Renal pelvis (tissue), 1 donor: ENCODE measurements at regions not wholly inside any gene's neighbourhood (a gene's known extent, or its start where the extent isn't known, plus 50 kb on each side); places are given as distances from the start of the nearest gene placed in this dataset.
"Not testable (repeated sequence)": the region's sequence is repeated elsewhere in the genome, so short reads cannot be mapped to it uniquely, and the experiment has no call there.

Experiments
- DNase-seq: peaks from one replicate; pipeline ENCODE4 v3.0.0-alpha.2; 2013

DNA sequence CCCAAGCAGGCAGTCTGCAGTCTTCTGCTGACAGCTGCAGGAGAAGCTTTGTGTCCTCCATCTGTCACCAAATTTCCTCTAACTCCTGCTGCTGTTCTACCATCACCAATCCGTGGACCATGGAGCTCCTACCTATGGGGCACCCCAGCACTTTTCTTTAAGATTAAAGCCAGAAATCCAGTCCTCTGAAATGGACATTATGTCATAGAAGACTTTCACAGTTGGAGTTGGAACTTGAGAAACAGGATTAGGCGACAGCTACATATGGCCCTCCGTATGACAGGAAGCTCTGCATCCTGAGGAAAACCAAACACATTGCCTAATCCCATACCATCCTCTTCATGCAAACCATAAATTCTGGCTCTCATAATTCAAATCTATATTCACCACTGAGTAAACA is 470.6 kb upstream of the GALNTL6 start:
- DNase-seq, result no peak

DNA sequence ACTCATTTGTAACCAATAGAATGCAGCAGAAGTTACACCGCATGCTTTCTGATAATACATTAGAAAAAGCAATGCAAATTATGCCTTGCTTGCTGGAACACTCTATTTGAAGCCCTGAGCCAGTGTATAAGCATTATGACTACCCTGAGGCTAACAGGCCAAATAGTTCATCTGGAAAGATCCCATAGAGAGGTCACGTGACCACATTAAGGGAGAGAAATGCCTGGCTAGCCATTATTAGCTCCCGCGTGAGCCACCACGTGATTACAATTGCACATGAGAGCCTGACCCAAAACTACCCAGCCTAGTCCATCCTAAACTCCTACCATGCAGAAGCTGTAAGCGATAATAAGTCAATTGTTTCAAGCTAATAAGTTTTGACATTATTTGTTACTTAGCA is 472.9 kb upstream of the GALNTL6 start:
- no peak for DNase-seq

DNA sequence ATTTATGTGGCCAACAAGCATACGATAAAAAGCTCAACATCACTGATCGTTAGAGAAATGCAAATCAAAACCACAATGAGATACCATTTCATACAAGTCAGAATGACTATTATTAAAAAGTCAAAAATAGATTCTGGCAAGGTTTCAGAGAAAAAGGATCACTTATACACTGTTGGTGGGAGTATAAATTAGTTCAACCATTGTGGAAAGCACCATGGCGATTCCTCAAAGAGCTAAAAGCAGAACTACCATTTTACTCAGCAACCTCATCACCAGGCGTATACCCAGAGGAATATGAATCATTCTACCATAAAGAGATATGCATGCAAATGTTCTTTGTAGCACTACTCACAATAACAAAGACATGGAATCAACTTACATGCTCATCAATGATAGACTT is 478.7 kb upstream of the GALNTL6 start:
- no peak for DNase-seq

DNA sequence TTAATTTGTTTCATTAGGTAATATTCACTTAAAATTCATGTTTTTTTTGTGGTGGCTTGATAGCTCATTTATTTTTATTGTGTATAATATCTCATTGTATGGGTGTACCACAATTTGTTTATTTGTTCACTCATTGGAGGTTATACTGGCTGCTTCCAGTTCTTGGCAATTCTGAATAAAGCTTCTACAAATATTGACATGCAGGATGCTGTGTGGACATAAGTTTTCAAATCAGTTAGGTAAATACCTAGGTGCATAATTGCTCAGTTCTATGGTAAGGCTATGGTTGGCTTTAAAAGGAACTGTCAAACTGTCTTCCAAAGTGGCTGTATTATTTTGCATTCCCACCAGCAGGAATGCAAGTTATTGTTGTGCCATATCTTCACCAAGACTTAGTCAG is 504.5 kb upstream of the GALNTL6 start:
- DNase-seq, result no peak

DNA sequence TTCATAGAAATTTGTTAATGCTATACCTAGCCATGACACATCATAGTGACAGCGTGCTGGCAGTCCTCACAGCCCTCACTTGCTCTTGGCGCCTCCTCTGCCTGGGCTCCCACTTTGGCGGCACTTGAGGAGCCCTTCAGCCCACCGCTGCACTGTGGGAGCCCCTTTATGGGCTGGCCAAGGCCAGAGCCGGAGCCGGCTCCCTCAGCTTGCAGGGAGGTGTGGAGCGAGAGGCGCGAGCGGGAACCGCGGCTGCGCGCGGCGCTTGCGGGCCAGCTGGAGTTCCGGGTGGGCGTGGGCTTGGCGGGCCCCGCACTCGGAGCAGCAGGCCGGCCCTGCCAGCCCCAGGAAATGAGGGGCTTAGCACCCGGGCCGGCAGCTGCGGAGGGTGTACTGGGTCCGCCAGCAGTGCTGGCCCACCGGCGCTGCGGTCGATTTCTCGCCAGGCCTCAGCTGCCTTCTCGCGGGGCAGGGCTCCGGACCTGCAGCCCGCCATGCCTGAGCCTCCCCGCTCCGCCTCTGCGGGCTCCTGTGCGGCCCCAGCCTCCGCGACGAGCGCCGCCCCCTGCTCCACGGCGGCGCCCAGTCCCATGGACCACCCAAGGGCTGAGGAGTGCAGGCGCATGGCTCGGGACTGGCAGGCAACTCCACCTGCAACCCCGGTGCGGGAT is 515.0 kb upstream of the GALNTL6 start:
- not testable (repeated sequence) for DNase-seq

DNA sequence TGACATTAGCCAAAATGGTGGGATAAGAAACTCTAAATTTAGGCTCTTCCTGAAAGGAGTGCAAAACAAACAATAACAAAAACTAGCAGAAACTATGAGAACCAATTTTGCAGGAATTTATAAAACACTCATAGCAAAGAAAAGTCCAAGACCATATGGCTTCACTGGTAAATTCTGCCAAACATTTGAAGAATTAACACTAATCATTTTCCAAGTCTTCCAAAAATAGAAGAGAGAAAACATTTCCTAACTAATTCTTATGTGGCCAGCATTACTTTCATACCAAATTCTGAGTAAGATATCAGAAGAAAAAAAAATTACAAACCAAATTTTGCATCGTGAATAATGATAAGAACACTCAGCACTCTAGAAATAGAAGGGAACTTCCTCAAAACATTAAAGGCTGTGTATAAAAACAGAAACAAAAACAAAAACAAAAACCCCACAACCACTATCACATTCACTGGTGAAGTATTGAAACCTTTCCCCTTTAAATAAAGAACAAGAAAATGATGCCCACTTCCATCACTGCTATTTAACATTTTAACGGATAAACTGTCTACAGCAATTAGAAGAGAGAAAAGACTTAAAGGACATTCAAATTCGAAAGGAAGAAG is 524.3 kb upstream of the GALNTL6 start:
- DNase-seq, result no peak

DNA sequence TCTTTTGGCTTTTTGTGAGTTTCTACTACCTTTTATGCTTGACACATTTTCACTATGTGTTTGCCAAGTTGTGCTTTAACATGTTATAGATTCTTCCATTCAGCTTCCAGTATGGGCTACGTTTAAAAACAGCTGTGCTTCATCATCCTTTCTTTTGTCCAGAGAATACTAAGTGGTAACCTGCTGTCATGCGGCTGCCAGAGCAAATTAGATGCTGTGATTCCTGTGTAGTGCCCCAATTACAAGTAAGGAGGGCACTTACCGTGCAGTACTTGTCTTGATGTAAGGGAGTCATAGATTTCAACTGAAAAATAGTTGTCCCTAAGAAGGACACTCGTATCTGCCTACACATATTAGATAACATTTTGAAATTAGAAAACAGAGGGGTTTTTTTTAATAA is 531.8 kb upstream of the GALNTL6 start:
- DNase-seq, result no peak

DNA sequence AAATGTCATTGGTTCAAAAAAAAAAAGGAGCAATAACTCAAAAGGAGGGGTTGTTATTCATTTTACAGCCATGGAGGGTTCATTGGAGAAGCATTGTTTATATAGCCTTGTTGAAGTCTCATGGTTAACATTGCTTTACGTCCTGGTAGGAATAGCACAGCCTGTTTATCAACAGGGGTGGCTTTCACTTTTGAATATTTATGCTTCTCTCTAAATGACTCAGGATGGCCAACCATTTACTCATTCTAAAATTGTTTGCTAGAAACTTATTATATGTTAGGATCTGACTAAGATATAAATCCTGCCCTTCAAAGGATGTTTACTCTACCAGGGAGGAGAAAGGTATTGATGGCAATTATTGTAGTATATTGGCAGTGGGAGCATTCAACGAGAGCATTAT is 534.1 kb upstream of the GALNTL6 start:
- DNase-seq, result no peak

DNA sequence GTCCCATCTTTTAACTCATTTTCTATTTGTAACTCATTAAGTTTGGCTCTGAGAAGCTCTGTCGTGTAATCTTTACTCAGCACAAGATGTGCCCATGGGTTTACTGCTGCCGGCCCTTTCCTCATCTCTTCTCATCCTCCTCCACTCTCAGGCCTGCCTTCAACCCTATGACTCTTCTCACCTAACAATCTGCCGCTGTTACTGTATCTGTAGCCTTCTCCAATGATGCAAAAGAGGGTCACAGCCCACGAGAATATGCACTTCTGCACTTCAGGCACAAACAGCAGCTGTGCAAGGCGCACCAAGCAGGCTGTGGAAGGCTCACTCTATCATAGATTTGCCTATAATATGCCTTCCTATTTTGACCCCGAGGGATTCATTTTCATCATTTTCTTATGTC is 546.5 kb upstream of the GALNTL6 start:
- no peak for DNase-seq

DNA sequence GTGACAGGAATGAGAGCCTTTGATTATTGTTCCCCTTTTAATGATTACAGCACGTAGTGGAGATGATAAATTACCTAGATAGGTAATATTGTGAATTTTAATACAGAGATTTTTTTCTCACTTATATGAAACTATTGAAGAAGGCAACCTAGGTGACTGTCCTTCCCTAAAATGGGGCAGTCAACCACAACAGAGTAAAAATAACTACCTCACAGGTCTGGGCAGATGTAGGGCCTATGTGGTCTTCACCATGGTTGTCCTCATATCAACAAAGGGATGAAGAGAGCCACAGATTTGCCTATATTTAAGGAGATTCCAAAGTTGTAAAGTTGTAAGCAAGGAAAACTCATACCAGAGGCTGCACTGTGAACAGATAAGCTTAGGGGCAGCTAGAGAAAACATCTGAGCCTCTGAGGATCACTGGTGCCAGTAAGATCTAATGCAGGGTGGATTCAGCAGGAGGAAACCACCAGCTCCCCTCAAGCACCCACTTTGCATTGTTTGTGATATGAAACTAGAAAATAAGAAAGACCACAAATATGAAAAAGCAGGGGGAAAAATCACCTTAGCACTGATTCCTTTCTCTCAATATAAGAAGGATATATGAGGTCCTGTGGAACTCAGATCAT is 547.9 kb upstream of the GALNTL6 start:
- no peak for DNase-seq

DNA sequence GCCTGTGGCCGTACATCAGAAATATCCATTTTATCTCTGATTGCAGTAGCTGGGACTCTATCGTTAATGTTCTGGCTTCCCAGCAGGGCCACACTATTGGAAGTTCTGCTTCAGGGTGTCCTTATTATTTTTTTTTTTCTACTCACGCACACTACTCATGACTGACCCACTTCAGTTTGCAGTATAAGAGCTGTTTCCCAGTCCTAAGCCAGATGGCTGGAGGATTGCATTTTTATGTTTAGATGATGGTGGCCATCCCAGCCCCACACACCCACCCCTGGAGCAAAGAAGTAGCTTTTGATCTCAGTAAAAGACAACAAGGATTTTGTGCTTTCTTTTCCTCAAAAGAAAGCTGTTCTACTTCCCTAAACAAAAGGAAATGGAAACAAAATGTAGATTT is 557.0 kb upstream of the GALNTL6 start:
- DNase-seq, result no peak

DNA sequence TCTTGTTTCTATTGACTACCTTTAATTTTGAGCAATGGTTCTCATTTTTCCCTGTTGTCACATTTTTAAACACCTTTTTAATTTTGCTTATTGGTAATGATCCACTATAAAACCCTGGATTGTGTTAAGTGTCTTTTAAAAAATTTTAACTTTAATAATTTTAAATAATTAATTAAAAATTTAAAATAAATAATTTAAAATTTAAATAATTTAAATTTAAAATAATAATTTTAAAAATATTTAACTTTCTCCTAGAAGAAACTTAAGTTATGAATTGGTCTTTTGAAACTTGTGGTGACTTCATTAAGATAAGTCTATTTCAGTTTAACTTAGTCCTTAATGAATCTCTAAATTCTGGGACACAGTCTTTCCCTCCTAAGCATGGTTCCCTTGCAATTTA is 566.3 kb upstream of the GALNTL6 start:
- no peak for DNase-seq

DNA sequence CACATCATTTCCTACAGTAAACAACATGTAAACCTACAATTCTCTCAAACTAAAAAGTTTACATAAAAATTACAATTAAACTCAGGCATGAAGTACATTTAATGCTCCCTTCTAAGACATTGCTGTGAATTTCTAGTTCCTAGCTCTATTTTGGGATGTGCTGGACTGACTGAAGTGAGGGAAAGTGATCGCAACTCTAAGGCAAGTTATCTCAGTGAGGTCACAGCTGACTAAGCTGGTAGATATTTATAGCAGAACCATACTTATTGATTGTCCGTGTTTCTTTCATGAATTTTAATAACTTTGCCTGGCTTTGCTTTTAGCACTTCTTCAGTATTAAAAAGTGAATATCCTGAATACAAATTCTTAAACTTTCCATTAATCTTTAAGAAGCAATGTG is 570.4 kb upstream of the GALNTL6 start:
- DNase-seq, result no peak

DNA sequence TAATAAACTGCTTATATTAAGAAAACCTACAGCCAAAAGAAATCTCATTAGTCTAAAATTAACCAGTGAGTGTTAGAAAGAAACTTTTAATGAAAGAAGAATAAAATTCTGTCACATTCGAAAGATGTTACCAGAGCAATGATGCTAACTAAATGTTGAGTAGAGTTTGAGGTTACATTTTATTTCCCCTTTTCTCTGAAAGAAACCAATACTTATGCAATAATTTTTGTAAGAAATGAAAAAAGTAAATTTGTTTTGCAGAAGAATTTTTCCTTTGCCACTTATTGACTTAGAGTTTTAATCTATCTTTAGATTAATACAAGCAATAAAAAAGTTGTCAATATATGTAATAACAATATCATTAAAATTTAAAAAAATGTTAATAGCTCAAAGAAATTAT is 574.0 kb upstream of the GALNTL6 start:
- no peak for DNase-seq

DNA sequence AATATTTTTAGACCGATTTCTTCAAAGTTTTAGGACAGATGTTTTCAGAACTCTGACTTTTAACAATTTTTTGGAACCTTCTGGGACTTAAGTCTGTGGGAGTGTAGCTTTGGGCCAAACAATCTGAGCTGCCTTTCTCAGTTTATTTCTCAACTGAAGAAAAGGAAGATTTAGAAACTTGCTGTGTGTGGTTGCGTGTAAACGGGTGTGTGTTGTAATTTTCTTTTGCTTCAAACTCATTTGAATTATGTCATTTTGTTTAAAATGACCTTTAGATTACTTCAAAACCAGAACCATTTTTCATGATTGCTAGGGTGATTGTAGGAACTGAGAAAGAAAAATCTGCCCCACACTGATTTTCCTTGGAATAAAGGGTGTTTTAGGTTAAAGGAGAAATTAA is 577.7 kb upstream of the GALNTL6 start:
- no peak for DNase-seq

DNA sequence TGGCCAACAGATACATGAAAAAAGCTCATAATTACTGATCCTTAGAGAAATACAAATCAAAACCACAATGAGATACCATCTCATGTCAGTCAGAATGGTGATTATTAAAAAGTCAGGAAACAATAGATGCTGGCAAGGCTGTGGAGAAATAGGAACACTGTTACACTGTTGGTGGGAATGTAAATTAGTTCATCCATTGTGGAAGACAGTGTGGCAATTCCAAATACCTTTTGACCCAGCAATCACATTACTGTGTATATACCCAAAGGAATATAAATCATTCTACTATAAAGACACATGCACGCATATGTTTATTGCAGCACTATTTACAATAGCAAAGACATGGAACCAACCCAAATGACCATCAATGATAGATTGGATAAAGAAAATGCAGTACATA is 583.9 kb upstream of the GALNTL6 start:
- not testable (repeated sequence) for DNase-seq

DNA sequence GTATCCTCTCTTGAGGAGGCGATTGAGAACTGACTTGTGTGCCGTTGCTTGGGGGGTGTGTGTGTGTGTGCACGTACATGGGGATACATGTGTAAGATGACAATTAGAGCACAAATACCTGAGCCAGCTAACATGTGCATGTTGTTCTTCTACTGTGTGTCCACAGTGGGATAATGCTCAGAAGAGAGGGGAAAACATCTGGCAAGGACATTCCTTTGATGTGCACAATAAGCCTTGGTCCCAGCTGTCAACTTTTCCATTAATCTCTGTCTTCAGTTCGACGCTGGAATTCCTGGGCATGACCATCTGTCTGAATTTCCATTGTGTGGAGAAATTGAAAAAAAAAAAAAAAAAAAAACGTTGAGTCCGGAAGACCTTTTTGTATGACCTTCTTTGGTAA is 592.0 kb upstream of the GALNTL6 start:
- DNase-seq, result no peak

DNA sequence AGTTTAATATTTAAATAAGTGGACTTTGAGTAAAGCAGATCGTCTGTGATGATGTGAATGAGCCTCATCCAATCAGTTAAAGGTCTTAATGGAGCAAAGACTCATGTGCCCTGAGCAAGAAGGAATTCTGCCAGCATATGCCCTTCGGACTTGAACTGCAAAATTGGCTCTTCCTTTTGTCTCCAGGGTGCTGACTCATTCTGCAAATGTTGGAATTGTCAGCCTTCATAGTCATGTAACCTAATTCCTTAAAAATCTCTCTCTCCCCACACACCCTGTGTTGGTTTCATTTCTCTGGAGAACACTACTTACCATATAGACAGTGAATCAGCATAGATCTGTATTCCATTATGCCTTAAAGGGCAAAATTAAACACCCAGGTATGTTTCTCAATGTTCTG is 609.8 kb upstream of the GALNTL6 start:
- DNase-seq, result no peak

DNA sequence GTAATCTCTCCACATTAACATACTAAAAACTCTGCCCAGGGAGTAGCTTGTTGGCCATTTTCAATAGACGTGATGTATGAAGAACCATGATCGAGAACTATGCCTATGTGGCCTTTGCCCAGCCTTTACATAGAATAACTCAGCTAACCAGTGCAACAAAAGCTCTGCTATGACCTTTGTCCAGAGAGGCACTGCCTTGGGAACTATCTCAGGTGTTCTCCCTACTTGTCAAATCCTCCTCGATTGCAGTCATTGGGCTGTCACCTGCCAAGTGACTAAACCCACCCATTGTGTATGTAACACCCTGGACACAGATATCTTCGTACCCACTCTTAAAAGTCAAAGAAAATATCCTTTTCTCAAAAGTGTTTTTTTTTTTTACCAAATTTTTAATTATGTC is 610.3 kb upstream of the GALNTL6 start:
- no peak for DNase-seq

DNA sequence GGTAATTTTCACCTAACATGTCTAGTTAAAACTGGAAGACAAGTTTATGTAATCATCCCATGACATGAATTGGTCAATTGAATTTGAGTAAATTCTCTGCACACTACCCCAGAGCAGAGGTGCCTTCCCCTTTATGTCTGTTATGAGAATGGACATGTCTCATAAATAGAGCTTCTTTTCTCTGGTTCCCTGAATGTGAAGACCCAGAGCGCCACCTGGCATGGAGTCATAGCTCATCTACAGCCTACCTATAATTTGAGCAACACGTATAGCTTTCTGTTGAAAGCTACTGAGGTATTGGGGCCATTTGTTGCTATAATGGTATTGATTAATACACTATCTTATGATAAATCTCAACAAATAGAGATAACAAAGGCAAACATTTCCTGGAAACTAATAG is 626.5 kb upstream of the GALNTL6 start:
- no peak for DNase-seq

DNA sequence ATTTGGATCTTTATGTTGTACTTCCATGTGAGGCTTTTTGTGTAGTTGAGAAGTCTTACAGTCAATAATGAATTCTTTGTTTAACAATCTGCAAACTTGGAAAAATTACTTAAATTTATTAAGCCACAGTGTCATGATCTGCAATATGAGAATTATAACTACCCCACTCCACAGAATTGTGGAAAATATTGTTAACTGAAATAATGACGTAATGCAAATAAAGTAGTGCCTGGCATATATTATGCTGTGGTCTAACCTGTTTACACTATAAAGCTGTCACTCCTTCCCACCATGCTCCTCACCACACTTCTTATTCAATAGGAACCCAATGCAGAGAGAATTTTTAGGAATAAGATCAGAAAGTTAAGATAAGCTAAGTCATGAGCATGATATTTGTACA is 632.1 kb upstream of the GALNTL6 start:
- no peak for DNase-seq

DNA sequence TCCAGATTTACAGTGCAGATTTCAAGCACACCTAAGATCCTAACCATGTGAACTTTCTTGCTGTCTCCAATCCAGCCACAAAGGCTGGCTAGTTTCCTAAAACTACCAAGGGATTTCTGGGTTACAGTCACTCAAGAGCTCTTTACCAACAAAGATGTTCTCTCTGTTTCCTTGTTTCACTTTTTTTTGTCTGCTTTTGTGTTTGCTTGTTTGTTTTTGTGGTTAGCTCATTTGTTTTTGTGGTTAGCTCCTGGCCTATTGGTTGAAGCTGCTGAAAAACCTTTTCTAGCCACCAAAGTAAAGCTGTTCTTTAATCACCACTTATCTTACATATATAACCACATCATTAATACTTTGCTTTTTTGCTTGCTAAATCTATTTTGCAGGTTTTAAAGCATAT is 642.5 kb upstream of the GALNTL6 start:
- no peak for DNase-seq

DNA sequence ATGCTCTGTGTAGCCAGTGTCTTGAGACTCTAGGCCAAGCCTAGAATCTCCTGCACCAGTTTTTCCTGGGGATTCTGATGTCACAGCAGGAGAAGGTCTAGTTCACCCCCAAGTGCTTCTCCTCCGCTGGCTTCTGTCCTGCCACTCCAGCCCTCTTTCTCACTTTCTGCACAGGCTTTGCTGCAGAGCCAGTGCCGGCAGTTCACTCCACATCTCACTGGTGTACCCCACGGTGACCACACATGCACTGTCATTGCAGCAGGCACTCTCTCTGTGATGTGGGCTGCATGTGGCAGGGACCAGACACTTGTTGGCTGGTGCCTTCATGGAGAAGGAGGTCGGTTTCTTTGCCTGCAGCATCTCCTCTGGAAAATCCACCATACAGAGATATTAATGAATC is 643.8 kb upstream of the GALNTL6 start:
- no peak for DNase-seq

DNA sequence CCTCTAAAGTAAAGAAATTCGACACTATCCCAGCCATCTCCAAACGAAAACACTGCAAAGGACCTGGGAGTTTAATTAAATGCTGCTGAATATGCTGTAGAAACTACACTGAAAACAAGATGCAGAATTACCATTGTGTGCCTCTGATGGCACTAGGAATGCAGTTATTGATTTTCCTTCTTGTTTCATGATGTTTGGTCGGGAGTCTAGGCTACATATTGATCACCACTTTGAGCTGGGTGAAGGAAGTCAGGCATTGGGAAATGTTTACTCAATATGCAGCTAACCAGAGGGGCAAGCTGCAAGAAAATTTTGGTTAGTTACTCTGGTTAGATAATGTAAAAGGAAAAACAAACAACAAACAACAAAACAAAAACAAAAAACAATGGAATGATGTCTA is 650.7 kb upstream of the GALNTL6 start:
- DNase-seq, result no peak
